Uterus (tissue), 3 donors: ENCODE measurements at regions not wholly inside any gene's neighbourhood (a gene's known extent, or its start where the extent isn't known, plus 50 kb on each side); places are given as distances from the start of the nearest gene placed in this dataset.

Experiments
- DNase-seq, 2 donors: peaks; one replicate each; pipeline ENCODE4 v3.0.0-alpha.2; 2019 to 2020
- H3K27ac ChIP-seq, 2 donors: fragments of 200-600 bp; sonication (generic); 1 replicate in 1 of 2; 2 replicates in 1 of 2; pipeline ENCODE4 v1.5.1; 2016 to 2018
- H3K27me3 ChIP-seq, 2 donors: fragments of 200-600 bp; sonication (generic); one replicate each; pipeline ENCODE4 v1.5.1; 2018 to 2019; ENCODE audit warnings: control low read depth in 1 of 2
- H3K36me3 ChIP-seq, 2 donors: fragments of 200-600 bp; sonication (generic); one replicate each; pipeline ENCODE4 v1.5.1; 2019; ENCODE audit warnings: control low read depth in 1 of 2
- H3K4me1 ChIP-seq, 2 donors: fragments of 200-600 bp; sonication (generic); one replicate each; pipeline ENCODE4 v1.5.1; 2018 to 2019; ENCODE audit warnings: control low read depth in 1 of 2
- H3K4me3 ChIP-seq, 2 donors: fragments of 200-600 bp; sonication (generic); 1 replicate in 1 of 2; 2 replicates in 1 of 2; pipeline ENCODE4 v1.5.1; 2018 to 2019; ENCODE audit warnings: mild to moderate bottlenecking in 1 of 2
- H3K9me3 ChIP-seq, 2 donors: fragments of 200-600 bp; sonication (generic); one replicate each; pipeline ENCODE4 v1.5.1; 2019; ENCODE audit warnings: control low read depth in 1 of 2
- POLR2A ChIP-seq, 2 donors: fragments of 450-650 bp; IDR thresholded peaks; one replicate each; pipeline ENCODE4 v1.6.1; 2016; ENCODE audit warnings: antibody characterized with exemption in 2 of 2, mild to moderate bottlenecking in 1 of 2, moderate library complexity in 1 of 2
- intact Hi-C: fragments of 100-400 bp; cut with DNase I; formaldehyde crosslinking; loops from one replicate; pipeline ENCODE4 v1.15.1; 2023; ENCODE audit warnings: low total_unique reads
- TF ChIP-seq, protein P1 (sequence below), 4 experiments: fragments of 200-600 bp in 2 of 4; fragments of 450-650 bp in 2 of 4; sonication (generic) in 2 of 4; IDR thresholded peaks; one replicate each; pipeline ENCODE4 v1.5.1; 2016 to 2019; ENCODE audit warnings: antibody characterized with exemption in 4 of 4, mild to moderate bottlenecking in 2 of 4, moderate library complexity in 1 of 4
- donor health status: DM: yes; HTN: yes; CAD: no.

DNA sequence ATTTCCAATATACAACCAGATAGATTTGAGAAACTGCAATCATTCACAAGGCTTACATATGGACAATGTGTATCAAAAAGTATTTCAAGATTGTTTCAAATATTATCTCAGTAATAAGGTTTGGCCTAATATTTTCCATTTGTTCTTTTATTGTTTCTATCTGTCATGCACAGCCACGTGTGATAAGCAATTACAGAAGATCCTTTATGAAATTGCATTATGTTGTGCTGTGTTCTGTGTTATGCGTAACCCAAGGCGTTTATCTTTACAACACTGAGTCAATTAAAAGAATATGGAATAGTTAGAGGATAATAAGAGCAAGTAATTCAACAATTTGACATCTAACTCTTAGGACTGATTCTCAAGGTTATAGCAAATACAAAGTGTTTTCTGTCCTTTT is 1009.3 kb upstream of the PRMT6 start:
- Histone ChIP-seq H3K4me1 (no peaks in the 10 kb centered on the region), H3K36me3 (no peaks in the 10 kb centered on the region), H3K9me3 (no peaks in the 10 kb centered on the region), H3K27me3 (no peaks in the 10 kb centered on the region), H3K4me3 (no peak overlapping the region), H3K27ac (no peak overlapping the region)
- DNase-seq, result no peak
- no peak for TF ChIP-seq POLR2A (IDR thresholded peaks at IDR 0.05)
- TF ChIP-seq, protein P1, sequence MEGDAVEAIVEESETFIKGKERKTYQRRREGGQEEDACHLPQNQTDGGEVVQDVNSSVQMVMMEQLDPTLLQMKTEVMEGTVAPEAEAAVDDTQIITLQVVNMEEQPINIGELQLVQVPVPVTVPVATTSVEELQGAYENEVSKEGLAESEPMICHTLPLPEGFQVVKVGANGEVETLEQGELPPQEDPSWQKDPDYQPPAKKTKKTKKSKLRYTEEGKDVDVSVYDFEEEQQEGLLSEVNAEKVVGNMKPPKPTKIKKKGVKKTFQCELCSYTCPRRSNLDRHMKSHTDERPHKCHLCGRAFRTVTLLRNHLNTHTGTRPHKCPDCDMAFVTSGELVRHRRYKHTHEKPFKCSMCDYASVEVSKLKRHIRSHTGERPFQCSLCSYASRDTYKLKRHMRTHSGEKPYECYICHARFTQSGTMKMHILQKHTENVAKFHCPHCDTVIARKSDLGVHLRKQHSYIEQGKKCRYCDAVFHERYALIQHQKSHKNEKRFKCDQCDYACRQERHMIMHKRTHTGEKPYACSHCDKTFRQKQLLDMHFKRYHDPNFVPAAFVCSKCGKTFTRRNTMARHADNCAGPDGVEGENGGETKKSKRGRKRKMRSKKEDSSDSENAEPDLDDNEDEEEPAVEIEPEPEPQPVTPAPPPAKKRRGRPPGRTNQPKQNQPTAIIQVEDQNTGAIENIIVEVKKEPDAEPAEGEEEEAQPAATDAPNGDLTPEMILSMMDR (IDR thresholded peaks at IDR 0.05), result no peak
- intact Hi-C loops, result no loop called here

DNA sequence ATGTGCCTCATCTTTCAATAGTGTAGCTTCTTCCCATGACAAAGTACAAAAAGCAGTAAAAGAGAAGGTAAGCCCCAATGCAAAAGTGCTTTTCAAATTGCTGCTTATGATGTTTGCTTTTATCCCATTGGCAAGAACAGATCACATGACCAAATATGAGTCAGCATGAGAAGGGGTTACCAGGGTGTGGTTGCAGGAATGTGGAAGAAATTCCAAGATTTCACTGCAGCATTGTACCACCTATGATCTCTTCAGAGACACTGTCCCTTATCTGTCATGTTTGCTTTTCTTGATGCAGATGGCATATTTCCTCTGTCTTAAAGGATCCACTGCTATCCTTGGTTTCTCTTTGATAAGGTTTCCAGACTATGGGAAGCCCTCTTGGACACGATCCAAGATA is 1006.9 kb upstream of the PRMT6 start:
- intact Hi-C loops, result no loop called here
- DNase-seq, result no peak
- H3K36me3 ChIP-seq, result no peaks in the 10 kb centered on the region
- no peaks in the 10 kb centered on the region for H3K27me3 ChIP-seq
- H3K4me1 ChIP-seq, result no peaks in the 10 kb centered on the region
- TF ChIP-seq, protein P1 (IDR thresholded peaks at IDR 0.05), result no peak
- TF ChIP-seq POLR2A (IDR thresholded peaks at IDR 0.05), result no peak
- H3K4me3 ChIP-seq, result no peak overlapping the region
- no peaks in the 10 kb centered on the region for H3K9me3 ChIP-seq
- H3K27ac ChIP-seq, result no peak overlapping the region

DNA sequence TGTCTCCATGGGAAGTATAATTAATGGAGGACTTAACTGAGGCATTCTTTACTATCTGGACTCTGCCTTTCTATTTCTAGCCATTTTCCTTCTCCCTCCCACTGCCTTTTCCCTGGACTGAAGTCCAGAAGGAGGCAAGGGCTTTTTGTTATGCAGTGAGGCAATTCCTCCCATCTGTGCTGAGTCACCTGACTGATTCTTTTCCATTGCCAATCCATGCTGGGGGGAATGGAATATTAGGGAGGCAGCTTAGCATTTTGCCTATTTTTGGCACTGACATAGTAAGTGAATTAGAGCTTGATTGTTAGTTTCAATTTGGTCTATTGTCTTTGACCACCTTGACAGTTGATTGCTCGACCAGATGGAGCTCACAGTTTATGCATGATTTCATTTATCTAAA is 1000.6 kb upstream of the PRMT6 start:
- H3K27me3 ChIP-seq, result no peaks in the 10 kb centered on the region
- no peak overlapping the region for H3K4me3 ChIP-seq
- TF ChIP-seq, protein P1 (IDR thresholded peaks at IDR 0.05), result no peak
- no peak for TF ChIP-seq POLR2A (IDR thresholded peaks at IDR 0.05)
- no peaks in the 10 kb centered on the region for H3K4me1 ChIP-seq
- no peaks in the 10 kb centered on the region for H3K9me3 ChIP-seq
- no peak for DNase-seq
- intact Hi-C loops, result no loop called here
- no peak overlapping the region for H3K27ac ChIP-seq
- no peaks in the 10 kb centered on the region for H3K36me3 ChIP-seq

DNA sequence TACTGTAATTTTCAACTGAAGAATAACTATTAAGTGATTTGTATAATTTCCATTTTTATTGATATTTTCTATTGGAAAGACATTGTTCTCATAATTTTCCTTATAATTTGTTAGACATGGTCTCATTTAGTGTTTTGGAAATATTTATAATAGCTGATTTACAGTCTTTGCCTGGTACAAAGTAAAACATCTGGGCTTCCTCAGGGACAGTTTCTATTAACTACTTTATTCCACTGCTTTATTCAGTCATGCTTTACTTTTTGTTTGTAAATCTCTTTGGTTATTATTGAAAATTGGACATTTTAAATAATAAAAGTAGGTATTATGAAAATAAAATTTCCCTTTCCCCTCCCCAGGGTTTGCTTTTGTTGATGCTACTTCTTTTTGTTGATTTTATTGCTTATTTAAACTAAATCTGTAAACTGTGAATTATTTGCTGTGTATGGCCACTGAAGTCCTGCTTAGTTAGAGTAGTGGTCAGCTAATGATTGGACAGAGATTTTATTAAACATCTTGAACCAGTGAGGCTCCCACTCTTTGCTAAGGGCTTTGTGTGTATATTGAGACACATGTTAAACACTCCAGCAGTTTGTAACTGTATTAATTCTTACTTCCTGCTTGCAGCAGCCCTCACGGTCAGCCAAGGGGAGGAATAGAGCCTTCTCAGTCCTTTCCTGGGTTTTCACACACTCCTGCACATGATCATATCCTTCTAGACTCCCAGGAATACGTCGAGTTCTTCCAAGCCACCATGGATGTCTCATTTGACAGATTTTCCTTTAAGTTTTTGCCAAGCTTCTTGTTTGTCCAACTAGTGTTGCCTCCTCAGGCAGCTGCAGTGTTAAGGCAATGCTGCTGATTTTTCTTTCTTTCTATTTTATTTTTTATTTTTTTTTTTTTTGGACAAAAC is 994.6 kb upstream of the PRMT6 start:
- H3K27me3 ChIP-seq, result no peaks in the 10 kb centered on the region
- intact Hi-C loops, result no loop called here
- no peak overlapping the region for H3K4me3 ChIP-seq
- H3K36me3 ChIP-seq, result no peaks in the 10 kb centered on the region
- H3K9me3 ChIP-seq, result no peaks in the 10 kb centered on the region
- H3K27ac ChIP-seq, result no peak overlapping the region
- DNase-seq, result no peak
- H3K4me1 ChIP-seq, result no peaks in the 10 kb centered on the region
- no peak for TF ChIP-seq POLR2A (IDR thresholded peaks at IDR 0.05)
- TF ChIP-seq, protein P1 (IDR thresholded peaks at IDR 0.05), result no peak

DNA sequence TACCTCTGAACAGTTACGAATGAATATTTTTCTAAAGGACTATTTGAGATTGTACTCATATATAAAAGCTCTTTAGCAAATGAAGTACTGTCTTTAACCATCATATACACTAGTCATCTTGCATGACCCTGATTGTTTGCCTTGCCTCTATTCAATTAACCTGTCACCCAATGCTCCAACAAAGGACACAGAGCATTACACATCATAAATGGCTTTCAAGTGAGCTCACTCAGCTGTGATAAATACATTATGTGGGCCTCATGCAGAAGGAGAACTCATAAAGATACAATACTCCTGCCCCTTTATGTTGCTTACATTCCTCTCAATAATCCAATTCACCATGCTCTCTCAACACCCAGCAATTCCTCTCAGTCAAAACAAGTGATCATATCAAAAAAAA is 993.0 kb upstream of the PRMT6 start:
- TF ChIP-seq, protein P1 (IDR thresholded peaks at IDR 0.05), result no peak
- TF ChIP-seq POLR2A (IDR thresholded peaks at IDR 0.05), result no peak
- no peaks in the 10 kb centered on the region for H3K4me1 ChIP-seq
- no peak overlapping the region for H3K27ac ChIP-seq
- no peak overlapping the region for H3K4me3 ChIP-seq
- H3K36me3 ChIP-seq, result no peaks in the 10 kb centered on the region
- H3K27me3 ChIP-seq, result no peaks in the 10 kb centered on the region
- intact Hi-C loops, result no loop called here
- no peak for DNase-seq
- no peaks in the 10 kb centered on the region for H3K9me3 ChIP-seq
